ENCODE measurements at regions not wholly inside any gene's neighbourhood (a gene's known extent, or its start where the extent isn't known, plus 50 kb on each side); places are given as distances from the start of the nearest gene placed in this dataset.

GRCh38 chr13:21942061-21942460, 271.2 kb downstream of the FGF9 start:
- Mint-ChIP-seq H3K27ac (ENCODE audit: unreplicated experiment) (no peak overlapping the region), H3K4me3 (ENCODE audit: unreplicated experiment) (no peak overlapping the region), H3K36me3 (ENCODE audit: unreplicated experiment) (peaks cover 6% of the 10 kb centered on the region), H3K4me1 (ENCODE audit: low read depth, unreplicated experiment) (peaks cover 4% of the 10 kb centered on the region), H3K9me3 (ENCODE audit: unreplicated experiment) (peaks cover 12% of the 10 kb centered on the region), H3K27me3 (ENCODE audit: unreplicated experiment) (peaks cover 2% of the 10 kb centered on the region)
- DNase-seq: no peak
- no peak for TF ChIP-seq CTCF (IDR thresholded peaks at IDR 0.05; ENCODE audit: partially characterized antibody, unreplicated experiment)

GRCh38 chr13:21944610-21945009, 273.7 kb downstream of the FGF9 start:
- TF ChIP-seq CTCF (IDR thresholded peaks at IDR 0.05; ENCODE audit: partially characterized antibody, unreplicated experiment): no peak
- H3K36me3 Mint-ChIP-seq (ENCODE audit: unreplicated experiment): peaks cover 6% of the 10 kb centered on the region
- H3K4me3 Mint-ChIP-seq (ENCODE audit: unreplicated experiment): no peak overlapping the region
- no peak overlapping the region for H3K27ac Mint-ChIP-seq (ENCODE audit: unreplicated experiment)
- no peak for DNase-seq
- H3K4me1 Mint-ChIP-seq (ENCODE audit: low read depth, unreplicated experiment): peaks cover 18% of the 10 kb centered on the region
- H3K27me3 Mint-ChIP-seq (ENCODE audit: unreplicated experiment): peaks cover 2% of the 10 kb centered on the region
- H3K9me3 Mint-ChIP-seq (ENCODE audit: unreplicated experiment): peaks cover 15% of the 10 kb centered on the region

- no peak for TF ChIP-seq CTCF (IDR thresholded peaks at IDR 0.05; ENCODE audit: partially characterized antibody, unreplicated experiment)
- Mint-ChIP-seq H3K4me1 (ENCODE audit: low read depth, unreplicated experiment) (peaks cover 20% of the 10 kb centered on the region), H3K27ac (ENCODE audit: unreplicated experiment) (no peak overlapping the region), H3K27me3 (ENCODE audit: unreplicated experiment) (peaks cover 4% of the 10 kb centered on the region), H3K4me3 (ENCODE audit: unreplicated experiment) (no peak overlapping the region), H3K9me3 (ENCODE audit: unreplicated experiment) (peaks cover 15% of the 10 kb centered on the region), H3K36me3 (ENCODE audit: unreplicated experiment) (peaks cover 6% of the 10 kb centered on the region)
- DNase-seq: no peak
Measured at GRCh38 chr13:21945195-21945594, 274.3 kb downstream of the FGF9 start.

GRCh38 chr13:21946964-21947363, 276.1 kb downstream of the FGF9 start:
- Mint-ChIP-seq H3K4me3 (ENCODE audit: unreplicated experiment) (no peak overlapping the region), H3K9me3 (ENCODE audit: unreplicated experiment) (peaks cover 13% of the 10 kb centered on the region), H3K27ac (ENCODE audit: unreplicated experiment) (no peak overlapping the region), H3K4me1 (ENCODE audit: low read depth, unreplicated experiment) (peaks cover 25% of the 10 kb centered on the region), H3K36me3 (ENCODE audit: unreplicated experiment) (peaks cover 6% of the 10 kb centered on the region), H3K27me3 (ENCODE audit: unreplicated experiment) (peaks cover 2% of the 10 kb centered on the region)
- DNase-seq: no peak
- no peak for TF ChIP-seq CTCF (IDR thresholded peaks at IDR 0.05; ENCODE audit: partially characterized antibody, unreplicated experiment)

- no peak for TF ChIP-seq CTCF (IDR thresholded peaks at IDR 0.05; ENCODE audit: partially characterized antibody, unreplicated experiment)
- Mint-ChIP-seq H3K9me3 (ENCODE audit: unreplicated experiment) (peaks cover 13% of the 10 kb centered on the region), H3K27ac (ENCODE audit: unreplicated experiment) (peak overlapping the region; percentile 12), H3K4me1 (ENCODE audit: low read depth, unreplicated experiment) (peaks cover 25% of the 10 kb centered on the region), H3K27me3 (ENCODE audit: unreplicated experiment) (peaks cover 2% of the 10 kb centered on the region), H3K4me3 (ENCODE audit: unreplicated experiment) (peak overlapping the region; percentile 2), H3K36me3 (ENCODE audit: unreplicated experiment) (peaks cover 7% of the 10 kb centered on the region)
- DNase-seq: no peak
Measured at GRCh38 chr13:21948769-21949474, 278.0 kb downstream of the FGF9 start.

Measured in glutamatergic neuron (in vitro differentiated cells).